NCI-H2107 treated with DMSO at 0.1 percent for 48 hours (cell line): ENCODE measurements at regions not wholly inside any gene's neighbourhood (a gene's known extent, or its start where the extent isn't known, plus 50 kb on each side); places are given as distances from the start of the nearest gene placed in this dataset.

Experiments
- DNase-seq: peaks from one replicate; lab custom pipeline; 2025; ENCODE audit not compliant: unreplicated experiment; lab: John Stamatoyannopoulos, UW

GRCh38 chr2:66940080-66940479 lies 457.1 kb upstream of the ETAA1 start:
- no peak for DNase-seq

GRCh38 chr2:66948234-66948633 lies 448.9 kb upstream of the ETAA1 start:
- DNase-seq: no peak

DNA sequence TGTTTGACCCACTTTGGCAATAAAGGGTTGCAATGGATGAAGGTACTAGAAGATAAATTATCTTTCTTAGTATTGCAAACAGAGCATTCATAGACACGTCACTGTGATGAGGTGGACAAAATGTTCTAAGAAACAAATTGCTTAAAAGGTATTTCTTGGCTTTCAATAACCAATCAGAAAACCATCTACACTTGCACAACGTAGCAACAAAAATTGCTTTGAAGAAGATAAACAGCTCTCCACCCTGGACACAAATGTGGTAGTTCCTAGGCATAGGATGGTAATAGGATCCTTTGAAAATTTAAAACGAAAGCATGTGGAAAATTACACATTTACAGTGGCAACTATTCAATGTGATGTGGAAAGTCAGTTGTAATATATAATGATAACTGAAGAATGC lies 439.9 kb upstream of the ETAA1 start:
- DNase-seq: no peak

DNA sequence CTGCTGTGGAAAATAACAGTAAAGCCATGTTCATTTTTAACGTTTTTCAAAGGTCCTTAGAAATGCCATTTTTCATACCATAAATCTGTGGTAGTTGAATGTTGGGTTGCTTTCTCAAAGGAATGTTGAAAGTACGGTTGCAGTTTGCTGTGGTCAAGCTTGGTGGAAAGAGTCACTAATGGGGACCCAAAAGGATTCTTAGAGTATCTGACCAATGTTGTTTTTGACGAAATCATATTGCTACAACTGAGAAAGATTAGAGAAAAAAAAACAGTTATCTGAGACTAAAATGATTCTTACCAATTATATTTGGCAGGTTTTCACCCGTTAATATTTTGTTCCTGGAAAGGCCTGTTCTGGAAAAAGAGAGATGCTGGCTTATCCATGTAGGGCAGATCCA lies 439.5 kb upstream of the ETAA1 start:
- no peak for DNase-seq

GRCh38 chr2:66960161-66960560 lies 437.0 kb upstream of the ETAA1 start:
- DNase-seq: no peak

DNA sequence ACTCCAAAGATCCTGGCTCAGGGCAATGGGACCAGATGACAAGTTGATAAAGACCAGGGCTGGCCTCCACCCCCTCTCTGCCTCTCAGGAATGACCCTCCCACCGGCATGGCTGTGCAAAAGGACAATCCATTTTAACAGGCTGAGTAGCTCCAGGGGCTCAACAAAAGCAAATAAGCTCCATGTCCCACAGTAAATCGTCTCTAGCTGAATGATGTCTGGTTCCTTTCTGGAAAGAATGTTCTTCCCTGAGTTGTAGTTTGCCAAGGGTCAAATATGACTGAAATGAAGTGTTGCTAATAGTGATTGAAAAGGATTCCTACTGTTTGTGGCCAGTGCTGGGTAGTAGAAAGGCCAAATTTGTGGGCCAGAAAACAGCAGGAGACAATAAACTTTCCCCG lies 434.4 kb upstream of the ETAA1 start:
- no peak for DNase-seq

DNA sequence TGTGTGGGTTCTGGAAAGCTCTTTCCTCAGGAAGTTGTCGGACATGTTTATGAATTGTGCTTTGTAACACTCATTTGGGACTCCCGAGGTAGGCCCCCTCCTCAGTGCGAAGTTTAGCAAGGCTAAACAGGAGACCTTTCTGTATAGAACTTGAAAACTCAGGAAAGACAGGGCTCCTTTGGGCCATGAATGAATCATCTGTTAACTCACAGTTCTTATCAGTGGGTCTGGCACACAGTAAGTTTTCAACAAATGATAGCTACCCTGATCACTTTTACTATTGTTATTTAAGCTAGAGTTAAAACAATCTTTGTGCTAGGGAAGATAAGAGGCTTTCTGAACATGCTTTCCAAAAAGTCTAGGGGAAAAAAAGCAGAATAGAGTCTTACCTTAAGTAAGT lies 430.5 kb upstream of the ETAA1 start:
- no peak for DNase-seq

DNA sequence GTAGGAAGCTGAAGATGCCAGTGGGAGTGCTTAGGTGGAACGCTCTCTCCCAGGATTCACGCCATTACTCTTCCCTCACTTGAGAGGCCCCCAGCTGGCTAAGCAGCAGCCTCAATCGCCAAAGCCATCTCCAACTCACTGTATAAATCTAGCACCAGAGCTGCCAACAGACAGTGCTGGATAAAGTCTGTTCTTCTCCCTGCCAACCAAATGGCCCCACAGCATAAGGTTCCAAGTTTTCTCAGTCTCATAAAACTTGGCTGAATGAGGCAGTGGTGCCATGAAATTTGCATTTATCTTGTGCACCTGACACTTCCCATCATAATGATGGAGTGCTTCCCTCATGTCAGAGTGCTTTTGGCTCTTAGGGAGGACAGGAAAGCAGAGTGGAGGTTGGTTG lies 428.2 kb upstream of the ETAA1 start:
- DNase-seq: no peak

DNA sequence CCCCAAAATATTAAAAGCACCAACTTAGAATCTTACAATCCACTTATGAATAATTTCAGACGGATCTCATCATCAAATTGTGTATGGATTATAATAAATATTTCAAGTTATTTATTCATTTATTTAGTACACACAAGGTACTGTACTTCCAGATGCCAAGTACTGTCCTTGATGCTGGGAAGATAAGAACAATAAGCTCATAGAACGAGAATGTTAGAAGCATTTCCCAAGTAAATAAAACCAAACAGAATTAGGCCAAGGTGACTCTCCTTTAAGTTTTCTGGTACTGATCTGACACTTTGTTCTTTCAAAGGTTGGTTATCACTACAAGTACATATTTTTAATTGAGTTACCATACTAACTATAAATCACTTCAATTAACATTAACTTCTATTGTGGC lies 416.1 kb upstream of the ETAA1 start:
- DNase-seq: no peak

- no peak for DNase-seq
Observed at GRCh38 chr2:66982766-66983165, 414.4 kb upstream of the ETAA1 start.

DNA sequence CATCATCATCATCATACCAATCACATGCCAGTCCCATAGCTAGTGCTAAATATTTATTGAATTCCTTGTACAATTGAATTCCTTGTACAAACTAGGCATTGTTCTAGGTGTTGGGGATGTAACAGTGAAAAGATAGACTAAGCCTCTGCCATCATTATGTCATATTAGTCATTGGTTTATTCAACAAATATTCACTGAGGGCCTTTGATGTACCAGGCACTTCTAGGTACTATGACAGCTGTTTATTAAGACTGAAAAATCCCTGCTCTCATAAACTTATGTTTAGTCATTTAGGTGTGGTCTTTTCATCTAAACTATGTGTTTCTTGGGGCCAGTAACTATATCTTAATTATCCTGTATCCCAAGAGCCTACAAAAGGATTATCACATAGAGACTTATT lies 412.3 kb upstream of the ETAA1 start:
- DNase-seq: no peak

DNA sequence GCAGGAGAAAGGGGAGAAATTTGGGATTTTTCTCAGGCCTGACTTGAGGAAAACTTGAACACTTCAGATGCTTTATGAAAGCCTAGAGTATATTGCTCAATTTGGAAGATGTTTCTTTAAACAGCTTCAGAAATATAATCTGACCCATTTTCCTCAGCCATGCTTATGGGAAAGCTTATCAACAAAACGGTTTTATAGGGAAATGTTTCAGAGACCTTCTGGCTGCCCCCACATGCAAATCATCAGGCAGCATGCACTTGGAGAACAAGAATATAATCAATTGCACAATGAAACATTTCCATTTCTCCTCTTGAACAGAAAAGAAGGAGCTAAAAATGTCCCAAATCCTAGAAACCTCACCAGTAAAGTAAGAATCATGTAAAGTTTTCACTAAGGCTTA lies 411.2 kb upstream of the ETAA1 start:
- DNase-seq: no peak

GRCh38 chr2:66987733-66988132 lies 409.4 kb upstream of the ETAA1 start:
- no peak for DNase-seq

GRCh38 chr2:66994654-66995053 lies 402.5 kb upstream of the ETAA1 start:
- no peak for DNase-seq

DNA sequence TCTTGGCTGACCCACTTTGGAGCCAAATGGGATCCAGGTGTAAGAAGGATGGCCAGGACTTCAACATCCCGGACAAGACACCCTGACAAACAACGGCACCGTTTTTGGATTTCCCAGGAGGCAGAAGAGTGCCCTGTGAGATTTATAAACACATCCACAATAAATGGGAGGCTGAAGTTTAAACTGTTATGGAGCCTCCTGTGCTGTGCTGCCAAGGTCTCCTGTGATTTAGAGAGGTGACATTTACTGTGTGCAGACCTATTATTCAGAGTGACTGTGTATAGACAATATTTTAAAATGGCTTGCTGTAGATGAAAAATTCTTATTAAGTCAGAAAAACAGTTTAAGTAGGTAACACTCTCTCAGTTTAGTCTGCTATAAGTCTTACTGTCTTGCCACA lies 401.5 kb upstream of the ETAA1 start:
- DNase-seq: no peak

- no peak for DNase-seq
Observed at GRCh38 chr2:67002618-67003371, 394.3 kb upstream of the ETAA1 start.

- DNase-seq: no peak
Observed at GRCh38 chr2:67006373-67006960, 390.7 kb upstream of the ETAA1 start.

- DNase-seq: no peak
Observed at GRCh38 chr2:67008155-67008554, 389.0 kb upstream of the ETAA1 start.

DNA sequence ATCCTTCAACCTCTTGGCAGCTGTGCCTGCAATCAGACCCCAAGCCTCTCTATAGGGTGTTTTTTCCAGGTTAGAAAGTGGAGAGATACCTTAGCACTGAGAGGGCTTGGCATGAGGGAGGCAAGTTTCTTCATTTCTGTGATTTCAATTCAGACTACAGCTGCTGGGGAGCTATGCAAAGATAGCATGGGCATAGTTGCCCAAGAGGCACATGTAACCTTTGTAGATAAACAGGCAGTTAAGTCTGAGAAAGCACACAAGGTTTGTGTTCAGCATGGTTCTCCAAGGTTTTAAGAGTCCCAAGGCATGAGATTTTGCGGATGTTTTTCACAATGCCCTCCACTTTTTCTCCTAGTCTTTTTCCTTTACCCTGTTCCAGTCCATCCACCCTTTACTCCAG lies 385.0 kb upstream of the ETAA1 start:
- no peak for DNase-seq

DNA sequence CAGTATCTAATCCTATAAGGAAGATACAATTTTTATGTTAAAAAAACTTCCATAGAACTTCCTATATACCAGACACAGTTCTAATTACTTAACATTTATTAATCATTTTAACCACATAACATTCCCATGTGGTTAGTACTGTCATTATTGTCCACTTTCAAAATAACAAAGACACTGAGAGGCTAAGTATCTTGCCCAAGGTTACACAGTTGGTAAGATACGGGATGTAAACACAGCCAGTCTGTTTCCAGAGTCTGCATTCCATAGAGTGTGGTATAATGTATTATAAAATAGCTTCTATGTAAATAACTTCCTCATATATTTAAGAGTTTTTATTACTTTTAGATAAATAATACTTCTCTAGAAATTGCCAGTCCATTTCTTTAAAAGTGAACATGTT lies 383.3 kb upstream of the ETAA1 start:
- no peak for DNase-seq

DNA sequence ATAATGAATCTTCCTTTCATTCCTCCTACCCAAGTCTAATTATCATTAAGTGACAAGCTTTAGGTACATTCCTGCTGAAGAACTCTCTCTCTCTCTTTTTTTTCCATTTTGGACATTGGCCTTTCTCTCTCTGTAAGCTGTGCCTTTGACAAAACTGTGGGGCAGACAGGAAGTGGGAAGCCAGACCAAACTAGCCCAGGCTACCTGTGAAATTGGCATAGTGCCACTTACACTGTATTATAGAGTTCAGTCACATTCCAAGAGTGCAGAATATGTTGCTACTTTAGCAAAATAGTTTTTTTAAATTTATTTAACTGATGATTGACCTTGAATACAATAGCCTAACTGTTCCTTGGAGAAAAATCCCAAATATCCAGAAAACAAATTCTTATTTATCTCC lies 381.5 kb upstream of the ETAA1 start:
- DNase-seq: no peak

- DNase-seq: no peak
Observed at GRCh38 chr2:67018301-67018700, 378.8 kb upstream of the ETAA1 start.

DNA sequence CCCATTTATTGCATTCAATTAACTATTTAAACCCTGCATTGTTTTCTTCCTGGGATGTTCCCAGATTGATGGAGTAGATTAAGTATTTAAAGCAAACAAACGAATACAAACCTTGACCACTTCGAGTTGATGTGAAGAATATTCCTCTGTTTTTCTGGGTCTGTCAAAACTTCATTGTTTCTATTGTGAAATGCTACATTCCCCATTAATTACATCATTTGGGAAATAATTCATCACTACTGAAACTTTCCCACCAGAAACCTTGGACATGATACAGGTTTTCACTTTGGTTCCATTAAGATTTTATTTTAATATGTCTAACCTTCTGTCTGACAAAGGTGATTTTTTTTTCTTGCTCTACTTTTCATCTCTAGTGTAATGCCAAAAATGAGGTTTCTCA lies 365.1 kb upstream of the ETAA1 start:
- DNase-seq: no peak
